Stimulated activated naive CD4-positive, alpha-beta T cell treated with Interleukin-2 at 50 U/mL for 16 hours (primary cell): ENCODE measurements at regions not wholly inside any gene's neighbourhood (a gene's known extent, or its start where the extent isn't known, plus 50 kb on each side); places are given as distances from the start of the nearest gene placed in this dataset.

Experiments
- DNase-seq: peaks from one replicate; lab custom pipeline; 2025; lab: John Stamatoyannopoulos, UW

GRCh38 chr14:22477569-22478194 lies 111.3 kb downstream of the DAD1 start:
- no peak for DNase-seq

DNA sequence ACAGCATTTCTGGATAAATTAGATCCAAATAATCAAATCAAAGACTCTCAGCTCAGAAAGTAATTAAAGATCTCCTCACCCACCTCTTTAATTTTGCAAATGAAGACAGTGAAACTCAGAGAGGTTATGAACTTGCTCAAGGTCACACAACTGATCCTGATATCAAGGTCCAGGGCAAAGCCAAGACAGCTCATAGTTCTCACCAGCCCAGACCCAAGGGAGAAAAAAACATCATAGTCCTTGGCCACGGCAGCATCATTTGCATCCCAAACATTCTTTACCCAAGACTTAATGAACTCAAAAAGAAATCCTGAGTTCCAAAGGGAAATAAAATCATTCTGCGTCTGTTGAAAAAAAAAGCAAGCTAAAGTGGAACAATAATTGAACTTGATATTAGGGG lies 112.1 kb downstream of the DAD1 start:
- DNase-seq: no peak

- DNase-seq: no peak
Measured at GRCh38 chr14:22476005-22476751, 112.8 kb downstream of the DAD1 start.

- no peak for DNase-seq
Measured at GRCh38 chr14:22475381-22475780, 113.6 kb downstream of the DAD1 start.

DNA sequence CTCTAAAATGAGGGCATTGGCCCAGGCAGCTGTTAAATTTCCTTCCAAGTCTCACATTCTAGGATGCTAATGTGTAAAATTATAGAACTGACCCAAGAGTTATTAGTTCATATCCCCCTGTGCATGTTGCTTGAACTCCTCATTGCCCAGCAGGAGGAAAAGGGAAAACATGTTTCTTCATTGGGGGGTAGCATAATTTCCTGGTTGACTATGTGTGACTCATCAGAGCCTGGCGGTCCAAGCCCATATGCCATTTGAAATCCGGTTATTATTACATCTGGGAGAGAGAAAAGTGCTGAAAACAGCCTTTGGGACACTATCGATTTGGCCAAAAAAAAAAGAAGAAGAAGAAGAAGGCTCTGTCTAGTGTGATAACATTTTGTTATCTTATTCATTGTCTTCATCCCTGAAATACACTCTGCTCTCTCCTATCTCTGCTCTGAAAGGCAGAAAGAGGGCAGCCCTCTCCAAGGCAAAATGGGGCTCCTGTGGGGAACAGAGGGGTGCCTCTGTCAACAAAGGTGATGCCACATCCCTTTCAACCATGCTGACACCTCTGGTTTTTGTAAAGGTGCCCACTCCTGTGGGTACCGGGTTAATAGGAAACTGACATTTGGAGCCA lies 114.2 kb downstream of the DAD1 start:
- DNase-seq: no peak

- no peak for DNase-seq
Measured at GRCh38 chr14:22472935-22473854, 115.8 kb downstream of the DAD1 start.

DNA sequence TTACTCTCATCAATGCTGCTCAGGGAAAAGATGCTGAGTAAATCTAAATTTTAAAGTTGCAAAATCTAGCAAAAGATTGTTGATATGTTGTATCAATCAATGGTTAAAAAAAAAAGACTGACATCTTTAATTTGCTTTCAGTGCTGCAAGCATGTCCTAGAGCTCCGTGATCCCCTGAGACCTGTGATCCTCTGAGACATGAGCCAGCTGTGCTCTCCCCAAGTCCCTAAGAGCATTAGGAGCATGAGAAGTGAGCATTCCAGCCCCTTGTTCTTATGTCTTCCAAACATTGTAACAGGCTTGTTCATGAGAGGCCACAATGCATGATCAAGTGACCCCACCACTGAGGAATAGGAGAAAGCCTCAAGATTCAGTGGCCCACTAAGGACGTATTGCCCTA lies 116.6 kb downstream of the DAD1 start:
- DNase-seq: no peak

GRCh38 chr14:22471545-22472121 lies 117.4 kb downstream of the DAD1 start:
- DNase-seq: no peak

DNA sequence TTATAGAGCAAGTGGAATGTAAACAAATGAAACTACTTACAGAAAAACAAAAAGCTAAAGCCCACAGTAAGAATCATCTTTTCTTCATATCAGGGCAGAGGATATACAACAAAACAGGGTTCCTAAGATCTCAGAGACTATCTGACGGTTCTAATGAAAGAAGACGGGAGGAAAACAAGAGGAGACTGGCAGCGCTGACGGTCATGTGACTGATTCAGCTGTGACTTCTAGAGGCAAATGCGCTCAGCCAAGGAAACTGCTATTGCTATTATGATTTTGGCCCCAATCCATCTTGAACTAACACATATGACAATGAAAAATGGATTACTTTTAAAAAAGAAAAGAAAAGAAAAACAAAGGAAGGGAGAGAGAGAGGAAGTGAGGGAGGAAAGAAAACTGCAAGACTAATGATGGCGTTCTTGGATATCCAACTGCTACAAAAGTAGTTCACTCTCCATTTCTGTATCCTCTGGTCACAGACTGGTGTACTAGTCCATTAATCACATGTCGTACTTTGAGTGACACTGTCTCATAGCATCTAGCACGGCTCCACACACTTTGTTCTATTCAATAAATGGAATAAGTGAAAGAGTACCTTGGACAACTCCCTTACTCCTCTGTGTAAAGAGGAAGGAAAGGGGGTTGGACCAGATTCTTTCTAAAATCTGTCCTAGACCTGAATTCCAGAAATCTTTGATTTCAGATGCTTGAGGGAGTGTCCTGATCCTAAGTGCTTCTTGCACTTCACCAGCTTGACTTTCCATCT lies 119.3 kb downstream of the DAD1 start:
- DNase-seq: no peak

GRCh38 chr14:22468830-22469229 lies 120.2 kb downstream of the DAD1 start:
- no peak for DNase-seq

GRCh38 chr14:22466491-22466890 lies 122.5 kb downstream of the DAD1 start:
- DNase-seq: no peak

DNA sequence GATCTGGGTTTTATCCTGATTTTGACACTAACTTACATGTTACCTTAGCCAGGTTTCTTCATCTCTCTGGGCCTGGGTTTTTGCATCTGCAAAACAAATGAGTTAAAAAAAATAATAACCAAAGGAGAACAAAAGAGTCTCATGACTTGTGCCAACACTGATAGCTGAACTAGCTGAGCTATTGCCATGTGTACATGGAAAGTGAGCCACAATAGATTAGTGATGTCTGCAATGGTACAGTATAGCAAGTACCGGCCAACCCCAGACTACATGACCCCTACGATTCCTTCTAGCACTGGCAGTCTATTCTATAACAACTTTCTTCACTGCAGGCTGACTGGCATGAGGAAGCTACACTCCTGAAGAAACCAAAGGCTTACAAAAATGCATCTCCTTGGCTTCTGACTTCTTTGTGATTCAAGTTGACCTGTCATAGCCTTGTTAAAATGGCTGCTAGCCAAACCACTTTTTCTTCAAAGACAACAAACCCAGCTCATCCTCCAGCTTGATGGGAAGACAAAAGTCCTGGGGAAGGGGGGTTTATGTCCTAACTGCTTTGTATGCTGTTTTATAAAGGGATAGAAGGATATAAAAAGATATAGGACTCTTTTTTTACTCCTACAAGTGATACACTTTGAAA lies 123.7 kb downstream of the DAD1 start:
- no peak for DNase-seq

GRCh38 chr14:22464422-22465142 lies 124.4 kb downstream of the DAD1 start:
- DNase-seq: no peak

DNA sequence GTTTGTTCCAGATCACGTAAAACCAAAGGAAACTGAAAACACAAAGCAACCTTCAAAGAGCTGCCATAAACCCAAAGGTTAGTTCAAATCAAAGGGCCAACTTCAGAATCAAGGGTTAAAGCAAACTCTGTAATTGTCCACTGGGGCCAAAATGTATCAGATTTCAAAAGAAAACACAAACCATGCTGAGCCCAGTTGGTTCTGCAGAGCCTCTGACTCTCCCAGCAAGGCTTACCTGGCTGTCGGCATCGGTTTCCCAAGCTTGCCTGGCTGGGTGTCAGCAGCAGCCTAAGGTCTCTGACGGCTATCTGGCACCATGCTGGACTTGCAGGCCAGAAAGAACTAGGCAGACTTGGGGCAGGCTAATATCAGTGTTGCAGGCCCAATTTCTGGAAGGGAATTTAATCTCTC lies 125.3 kb downstream of the DAD1 start:
- no peak for DNase-seq

- no peak for DNase-seq
Measured at GRCh38 chr14:22462923-22463322, 126.1 kb downstream of the DAD1 start.

- no peak for DNase-seq
Measured at GRCh38 chr14:22460461-22461195, 128.4 kb downstream of the DAD1 start.

GRCh38 chr14:22458737-22459136 lies 130.3 kb downstream of the DAD1 start:
- no peak for DNase-seq

DNA sequence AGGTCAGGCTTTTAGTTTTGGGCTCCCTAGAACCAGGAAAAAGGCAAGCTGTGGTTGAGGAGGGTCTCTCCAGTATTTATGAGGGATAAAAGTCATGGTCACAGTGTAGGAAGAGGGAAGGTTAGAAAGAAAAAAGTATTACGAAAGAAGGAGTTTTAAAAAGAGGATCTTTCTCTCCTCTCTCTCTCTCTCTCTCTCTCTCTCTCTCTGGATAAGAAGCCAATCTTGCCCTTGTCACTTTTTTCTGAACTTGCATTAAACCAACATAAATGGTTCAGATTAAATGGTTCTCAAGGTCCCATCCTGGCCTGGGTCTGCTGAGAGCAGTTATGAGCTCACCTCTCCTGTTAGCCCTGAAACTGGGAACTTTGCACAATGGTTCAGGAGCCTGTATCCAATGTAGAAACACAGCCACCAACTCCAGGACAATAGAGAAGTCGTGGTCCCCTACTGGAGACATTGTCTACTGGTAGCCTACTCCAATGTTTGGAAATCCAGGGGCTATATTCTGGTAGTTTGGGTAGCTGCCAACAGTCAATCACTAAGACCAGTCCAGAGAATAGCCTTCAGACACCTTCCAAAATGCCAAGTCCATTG lies 131.9 kb downstream of the DAD1 start:
- DNase-seq: no peak

DNA sequence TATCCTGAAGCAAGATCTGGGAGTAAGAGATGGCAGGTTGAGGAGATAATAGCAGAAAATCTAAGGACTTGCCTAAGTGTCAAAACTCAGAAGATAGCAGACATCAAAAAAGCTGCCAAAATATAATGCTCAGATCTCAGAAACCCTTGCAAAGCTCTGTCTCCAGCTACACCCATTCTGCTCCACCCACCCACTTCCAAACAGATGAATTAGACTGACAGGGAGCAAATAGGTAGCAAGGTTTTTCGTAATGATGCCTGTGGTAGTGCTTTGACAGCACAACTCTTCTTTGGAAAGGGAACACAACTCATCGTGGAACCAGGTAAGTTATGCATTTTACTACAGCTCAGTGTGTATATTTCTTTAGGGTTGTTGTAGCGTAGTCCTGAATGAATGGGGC lies 132.6 kb downstream of the DAD1 start:
- no peak for DNase-seq
